ENCODE measurements at regions not wholly inside any gene's neighbourhood (a gene's known extent, or its start where the extent isn't known, plus 50 kb on each side); places are given as distances from the start of the nearest gene placed in this dataset.
"Not testable (repeated sequence)": the region's sequence is repeated elsewhere in the genome, so short reads cannot be mapped to it uniquely, and the experiment has no call there.

DNA sequence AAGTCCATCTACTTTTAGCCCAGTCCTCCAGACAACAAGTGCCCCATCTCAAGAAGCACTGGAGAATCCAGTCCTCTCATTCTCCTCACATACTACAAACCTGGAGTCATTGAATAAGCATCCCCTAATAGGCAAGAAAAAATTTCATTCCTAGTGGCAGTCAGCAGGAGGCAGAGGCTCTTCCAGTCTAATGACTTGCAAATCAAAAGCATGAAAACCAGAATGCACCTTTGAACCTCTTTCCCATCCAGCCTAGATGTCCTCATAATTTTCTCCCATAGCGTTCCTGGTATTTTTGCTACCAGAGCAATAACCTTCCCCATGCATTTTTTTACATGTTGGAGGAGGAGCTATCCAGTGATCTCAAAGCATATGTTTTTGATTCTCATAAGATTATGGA lies 252.6 kb downstream of the TTC32 start:
- DNase-seq (ENCODE audit: low spot score) = no peak

- DNase-seq (ENCODE audit: low spot score) = no peak
Observed at GRCh38 chr2:19648583-19648982, 253.2 kb downstream of the TTC32 start.

GRCh38 chr2:19646987-19647386 lies 254.8 kb downstream of the TTC32 start:
- DNase-seq (ENCODE audit: low spot score) = no peak

- no peak for DNase-seq (ENCODE audit: low spot score)
Observed at GRCh38 chr2:19644763-19645162, 257.0 kb downstream of the TTC32 start.

- no peak for DNase-seq (ENCODE audit: low spot score)
Observed at GRCh38 chr2:19643117-19643518, 258.7 kb downstream of the TTC32 start.

- no peak for DNase-seq (ENCODE audit: low spot score)
Observed at GRCh38 chr2:19642501-19642900, 259.3 kb downstream of the TTC32 start.

GRCh38 chr2:19635951-19636510 lies 265.8 kb downstream of the TTC32 start:
- DNase-seq (ENCODE audit: low spot score) = no peak

GRCh38 chr2:19632403-19632991 lies 269.3 kb downstream of the TTC32 start:
- no peak for DNase-seq (ENCODE audit: low spot score)

DNA sequence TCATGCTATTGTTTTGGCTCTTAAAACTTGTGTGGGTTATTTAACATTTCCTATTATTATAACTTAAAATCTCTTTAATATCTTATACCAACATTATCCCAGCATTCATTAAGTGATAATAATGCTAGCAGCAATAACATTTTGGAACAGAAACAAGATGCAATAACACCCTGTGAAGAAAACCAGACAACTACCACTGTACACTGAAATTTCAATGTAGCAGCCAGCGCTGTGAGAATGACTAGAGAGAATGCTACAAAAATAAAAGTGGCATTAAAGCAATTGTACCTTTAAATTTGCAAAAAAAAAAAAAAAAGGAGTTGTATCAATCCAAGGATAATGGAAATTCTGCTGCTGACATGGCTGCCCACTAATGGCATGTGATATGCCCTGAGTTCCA lies 269.9 kb downstream of the TTC32 start:
- DNase-seq (ENCODE audit: low spot score) = no peak

DNA sequence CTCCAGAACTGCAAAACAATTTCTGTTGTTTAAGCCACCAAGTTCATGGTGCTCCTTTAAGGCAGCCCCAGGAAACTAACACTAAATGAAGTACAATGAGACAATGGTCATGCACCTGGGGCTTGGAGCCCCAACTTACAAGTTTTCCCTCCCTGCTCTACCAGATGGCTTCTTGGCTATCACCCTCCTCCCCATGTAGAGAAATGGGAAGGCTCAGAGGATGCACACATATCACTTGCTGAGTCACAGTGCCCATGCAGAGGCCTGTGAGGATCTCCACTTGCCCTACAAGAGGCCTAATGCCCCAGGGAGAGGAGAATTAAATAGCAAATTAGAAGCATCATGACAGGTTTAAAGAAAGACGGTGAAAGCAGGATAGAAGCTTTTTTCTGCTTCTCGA lies 270.9 kb downstream of the TTC32 start:
- DNase-seq (ENCODE audit: low spot score) = no peak

DNA sequence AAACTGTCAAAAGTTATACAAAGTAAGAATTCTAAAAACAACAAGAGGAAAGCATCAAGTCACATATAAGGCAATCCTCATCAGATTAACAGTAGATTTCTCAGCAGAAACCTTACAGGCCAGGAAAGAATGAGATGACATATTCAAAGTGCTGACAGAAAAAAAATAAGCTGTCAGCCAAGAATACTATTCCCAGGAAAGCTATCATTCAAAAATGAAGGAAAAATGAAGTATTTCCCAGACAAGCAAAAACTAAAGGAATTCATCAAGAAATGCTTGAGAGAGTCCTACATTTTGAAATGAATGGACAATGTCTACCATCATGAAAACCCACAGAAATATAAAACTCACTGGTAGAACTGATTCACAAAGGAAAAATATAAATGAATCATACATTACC lies 268.9 kb upstream of the OSR1 start:
- no peak for DNase-seq (ENCODE audit: low spot score)

- no peak for DNase-seq (ENCODE audit: low spot score)
Observed at GRCh38 chr2:19623488-19623887, 265.1 kb upstream of the OSR1 start.

- no peak for DNase-seq (ENCODE audit: low spot score)
Observed at GRCh38 chr2:19617257-19617848, 258.9 kb upstream of the OSR1 start.

DNA sequence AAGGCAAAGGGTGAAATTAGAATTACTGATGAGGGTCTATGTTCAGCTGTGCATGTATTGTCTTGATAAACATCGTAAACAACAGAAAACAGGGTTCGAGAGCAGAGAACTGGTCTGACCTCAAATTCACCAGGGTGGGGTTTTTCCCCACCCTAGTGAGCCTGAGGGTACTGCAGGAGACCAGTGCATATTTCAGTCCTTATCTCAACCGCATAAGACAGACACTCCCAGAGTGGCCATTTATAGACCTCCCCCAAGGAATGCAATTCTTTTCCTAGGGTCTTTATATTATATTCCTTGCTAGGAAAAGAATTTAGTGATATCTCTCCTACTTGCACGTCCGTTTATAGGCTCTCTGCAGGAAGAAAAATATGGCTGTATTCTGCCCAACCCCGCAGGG lies 257.0 kb upstream of the OSR1 start:
- DNase-seq (ENCODE audit: low spot score) = not testable (repeated sequence)

GRCh38 chr2:19614066-19614465 lies 255.6 kb upstream of the OSR1 start:
- no peak for DNase-seq (ENCODE audit: low spot score)

DNA sequence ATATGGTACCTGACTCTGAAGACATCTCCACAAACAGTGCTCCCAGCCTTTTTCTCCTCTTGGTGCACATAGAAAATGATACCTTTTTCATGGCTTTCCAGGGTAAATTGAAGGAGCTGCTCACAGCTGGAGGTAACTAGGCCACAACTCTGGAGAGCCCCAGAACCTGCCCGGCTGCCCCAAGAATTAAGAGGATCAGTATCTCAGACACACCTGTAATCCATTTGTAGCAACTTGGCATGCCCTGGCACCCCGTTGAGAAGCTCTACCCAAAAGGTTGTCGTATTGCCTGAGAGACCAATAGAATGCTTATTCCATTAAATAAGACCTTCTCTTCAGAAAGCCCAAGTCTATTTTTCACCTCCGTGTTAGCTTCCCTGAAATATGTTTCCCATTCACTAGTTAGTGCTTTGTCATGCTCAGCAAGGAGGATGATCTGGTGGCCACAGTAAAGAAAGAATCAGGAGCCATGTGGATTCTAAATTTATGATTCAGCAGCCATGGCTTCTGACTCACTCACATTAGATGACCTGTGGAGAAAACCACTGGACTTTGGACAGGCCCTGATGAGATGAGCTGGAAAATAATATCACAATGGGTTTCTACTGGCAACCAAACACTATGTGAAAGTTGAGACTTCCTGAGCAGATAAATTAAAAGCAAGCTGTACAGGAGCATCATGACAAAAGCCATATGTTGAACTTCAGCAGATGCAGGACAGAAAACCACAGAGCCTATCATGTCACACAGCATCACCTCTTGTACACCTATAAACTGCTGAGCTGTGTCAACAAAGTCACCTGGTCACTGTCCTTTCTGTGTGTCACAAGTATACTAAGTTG lies 253.3 kb upstream of the OSR1 start:
- no peak for DNase-seq (ENCODE audit: low spot score)

DNA sequence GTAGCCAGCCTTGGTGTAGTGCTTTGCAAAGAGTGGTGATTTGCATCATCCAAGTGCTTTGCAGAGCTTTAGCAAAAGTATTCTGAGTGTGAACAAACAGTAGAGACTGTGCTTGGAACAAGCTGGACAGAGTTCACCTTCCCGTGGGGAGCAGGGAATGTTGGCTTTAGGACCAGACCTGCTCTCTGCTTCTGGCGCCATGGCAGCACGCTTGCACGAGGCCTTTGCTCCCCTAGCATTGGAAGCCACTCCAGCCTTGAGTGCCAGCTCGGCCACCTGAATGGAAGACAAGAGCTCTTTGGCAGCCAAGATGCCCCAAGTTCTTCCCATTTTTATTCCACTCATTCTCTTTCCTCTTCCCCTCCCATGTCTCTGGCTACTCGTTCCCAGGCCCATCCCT lies 250.8 kb upstream of the OSR1 start:
- no peak for DNase-seq (ENCODE audit: low spot score)

- no peak for DNase-seq (ENCODE audit: low spot score)
Observed at GRCh38 chr2:19607931-19608771, 249.7 kb upstream of the OSR1 start.

GRCh38 chr2:19607400-19607799 lies 249.0 kb upstream of the OSR1 start:
- DNase-seq (ENCODE audit: low spot score) = no peak

- DNase-seq (ENCODE audit: low spot score) = no peak
Observed at GRCh38 chr2:19600982-19601381, 242.6 kb upstream of the OSR1 start.

DNA sequence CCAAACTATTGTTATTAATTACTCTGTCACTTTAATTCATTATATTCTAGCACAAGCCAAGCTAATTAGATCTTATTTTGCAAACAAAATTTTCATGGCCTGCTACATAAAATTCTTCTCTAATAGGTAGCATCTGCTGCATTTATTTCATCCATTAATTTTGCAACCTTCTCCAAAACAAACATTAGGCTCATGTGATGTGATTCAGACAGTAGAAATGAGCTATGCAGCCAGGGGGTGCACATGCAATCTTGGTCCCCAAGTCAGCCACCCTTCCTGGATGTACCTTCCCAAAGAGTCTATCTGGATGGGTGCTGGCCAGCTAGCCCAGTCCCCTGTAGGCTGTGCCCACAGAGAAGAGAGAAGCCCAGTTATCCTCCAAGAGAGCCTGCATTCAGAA lies 242.1 kb upstream of the OSR1 start:
- no peak for DNase-seq (ENCODE audit: low spot score)

DNA sequence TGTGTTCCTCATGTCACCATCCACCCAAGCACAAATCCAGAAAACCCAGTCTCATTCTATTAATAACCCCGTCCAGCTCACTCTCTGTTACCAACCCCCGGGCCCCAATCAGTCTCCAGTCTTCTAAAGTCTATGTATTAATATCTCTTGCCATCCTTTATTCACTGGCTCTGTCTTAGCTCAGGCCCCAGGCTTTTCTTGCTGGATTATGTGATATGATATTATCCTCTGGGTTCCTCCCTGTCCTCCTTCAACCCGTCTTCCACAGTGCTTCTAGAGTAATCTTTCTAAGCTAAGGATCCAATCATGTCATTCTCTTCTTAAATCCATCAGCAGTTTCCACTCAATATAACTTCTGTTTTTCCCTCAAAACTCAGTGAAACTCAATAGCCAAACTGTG lies 240.5 kb upstream of the OSR1 start:
- DNase-seq (ENCODE audit: low spot score) = no peak
